Stimulated activated CD4-positive, alpha-beta T cell treated with anti-CD3 and anti-CD28 coated beads, Interleukin-4, amount 100 ng/mL, for 1 hour (primary cell): ENCODE measurements at regions not wholly inside any gene's neighbourhood (a gene's known extent, or its start where the extent isn't known, plus 50 kb on each side); places are given as distances from the start of the nearest gene placed in this dataset.

Experiments
- DNase-seq: peaks from one replicate; pipeline ENCODE4 v3.0.0-alpha.2; 2020

DNA sequence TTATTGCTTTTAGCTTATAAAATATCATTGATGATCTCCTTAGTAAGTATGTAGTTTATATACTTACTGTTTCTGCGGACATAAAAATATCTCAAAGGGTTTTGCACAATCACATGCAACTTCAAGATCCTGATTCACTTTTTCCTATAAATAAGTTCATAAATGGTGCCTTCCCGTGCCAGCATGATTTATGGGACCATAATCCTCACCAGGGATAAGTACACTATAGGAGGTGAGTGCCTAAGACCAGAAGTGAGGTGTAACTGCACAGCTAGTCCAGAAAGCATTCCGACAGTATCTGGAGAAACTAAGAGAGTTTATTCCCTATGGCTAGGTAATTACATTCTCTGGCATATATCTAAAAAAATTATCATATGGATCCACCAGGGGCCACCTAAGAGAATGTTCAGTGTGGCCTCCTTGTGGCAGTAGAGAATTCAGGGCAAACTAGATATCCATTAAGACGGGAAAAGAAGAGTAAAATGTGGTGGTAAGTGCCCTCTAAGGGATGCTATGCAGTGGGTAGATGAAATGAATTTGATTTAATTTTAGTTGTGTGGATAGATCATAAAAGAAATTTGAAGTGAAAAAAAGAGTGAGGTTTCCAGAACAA is 402.5 kb upstream of the SLC24A2 start:
- no peak for DNase-seq

DNA sequence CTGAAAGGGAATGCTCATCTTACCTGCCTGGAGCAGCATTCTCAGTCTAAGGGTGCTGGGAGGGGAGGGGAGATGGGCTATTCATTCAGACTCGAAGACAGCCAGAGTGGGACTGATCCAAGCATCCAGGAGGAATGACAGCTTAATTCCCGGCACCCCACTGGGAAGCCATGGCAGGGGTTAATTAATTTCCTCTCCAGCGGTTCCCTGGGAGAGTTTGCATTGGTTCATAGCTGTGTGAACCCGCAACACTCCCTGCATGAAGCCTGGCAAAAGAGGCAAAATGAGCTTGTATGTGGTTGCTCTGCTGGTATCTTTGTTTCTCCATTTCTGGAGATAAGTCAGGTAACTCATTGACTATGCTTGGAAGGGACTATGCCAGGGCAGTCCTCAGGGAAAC is 401.0 kb upstream of the SLC24A2 start:
- DNase-seq, result no peak

DNA sequence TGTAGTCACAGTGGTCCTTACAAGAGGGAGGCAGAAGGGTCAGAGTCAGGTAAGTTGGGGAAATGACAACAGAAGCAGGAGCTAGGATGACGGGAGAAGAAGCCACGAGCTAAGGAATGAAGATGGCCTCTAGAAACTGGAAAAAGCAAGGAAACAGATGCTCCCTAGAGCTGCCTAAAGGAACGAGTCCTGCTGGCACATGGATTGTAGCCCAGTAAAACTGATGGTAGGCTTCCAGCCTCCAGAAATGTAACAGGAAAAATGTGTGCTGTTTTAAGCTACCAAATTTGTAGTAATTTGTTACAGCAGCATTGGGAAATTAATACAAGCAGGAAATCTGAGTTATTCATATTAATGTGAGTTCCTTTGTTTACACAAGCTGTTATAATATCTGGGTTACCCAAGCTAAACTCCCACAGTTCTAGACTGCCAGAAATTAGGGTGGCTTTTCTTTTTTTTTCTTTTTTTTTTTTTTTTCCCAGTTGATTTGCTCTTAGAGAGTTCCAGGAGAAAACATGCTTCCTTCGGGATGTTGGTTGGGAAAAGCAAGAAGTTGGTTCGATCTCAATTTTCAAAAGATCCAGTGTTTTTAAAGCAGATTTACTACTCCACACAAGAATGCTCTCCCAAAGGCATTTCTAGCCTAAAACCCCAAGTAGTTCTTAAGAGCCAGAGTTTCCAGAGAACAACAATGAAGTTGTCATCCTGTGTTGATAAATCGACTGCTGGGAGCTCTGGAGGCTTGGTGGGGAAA is 400.0 kb upstream of the SLC24A2 start:
- no peak for DNase-seq

DNA sequence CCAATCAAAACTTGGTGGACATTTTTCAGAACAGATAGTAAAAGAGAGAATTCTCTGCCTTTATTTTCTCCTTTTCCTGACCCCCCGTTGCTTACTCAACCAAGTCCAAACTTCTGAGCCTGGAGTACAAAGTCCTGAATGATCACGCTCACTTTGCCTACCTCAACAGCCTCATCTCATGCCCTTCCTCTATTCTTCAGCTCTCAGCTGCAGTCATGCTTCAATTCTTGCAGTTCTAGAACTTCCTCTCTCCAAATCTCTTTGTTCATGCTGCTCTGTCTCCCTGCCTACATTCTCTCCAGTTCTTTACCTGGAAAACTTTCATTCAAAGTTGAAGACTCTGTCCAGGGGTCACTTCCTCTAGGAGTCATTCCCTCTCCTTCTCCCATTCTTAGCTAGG is 398.5 kb upstream of the SLC24A2 start:
- no peak for DNase-seq

DNA sequence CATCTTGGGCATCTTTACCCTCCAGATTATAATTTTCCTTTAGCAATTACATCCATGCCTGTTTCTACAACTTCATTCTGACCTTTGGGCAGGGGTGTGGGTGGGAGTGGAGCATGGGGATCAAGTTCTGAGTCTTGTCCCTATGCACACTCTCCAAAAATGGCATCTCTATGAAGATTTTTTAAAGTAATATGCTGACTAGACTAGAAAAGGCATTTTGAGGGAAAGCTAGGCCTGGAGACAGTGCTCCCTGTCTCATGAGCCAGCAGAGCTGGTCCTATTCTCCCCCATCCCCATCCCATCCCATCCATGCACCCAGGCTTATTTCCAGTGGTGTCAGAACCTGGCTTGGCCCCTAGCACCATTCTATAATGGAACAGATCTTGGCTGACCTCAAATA is 398.0 kb upstream of the SLC24A2 start:
- no peak for DNase-seq

DNA sequence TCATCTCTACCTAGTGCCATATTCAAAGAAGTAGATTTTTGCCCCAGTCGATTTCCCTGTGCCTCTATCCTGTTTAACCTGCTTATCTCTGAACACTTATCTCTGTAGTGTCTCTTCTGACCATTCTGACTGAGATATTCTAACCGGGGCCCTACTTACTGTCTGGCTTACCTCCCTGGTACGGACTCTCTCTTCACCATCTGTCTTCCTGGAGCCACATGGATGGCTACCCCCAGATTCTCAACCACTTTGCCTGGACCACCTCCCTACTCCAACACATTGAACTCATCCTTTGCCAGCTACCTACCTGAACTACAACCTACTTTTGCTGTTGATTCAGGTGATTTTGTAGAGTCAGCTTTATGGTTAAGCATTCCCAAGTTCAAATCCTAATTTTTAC is 397.4 kb upstream of the SLC24A2 start:
- no peak for DNase-seq

DNA sequence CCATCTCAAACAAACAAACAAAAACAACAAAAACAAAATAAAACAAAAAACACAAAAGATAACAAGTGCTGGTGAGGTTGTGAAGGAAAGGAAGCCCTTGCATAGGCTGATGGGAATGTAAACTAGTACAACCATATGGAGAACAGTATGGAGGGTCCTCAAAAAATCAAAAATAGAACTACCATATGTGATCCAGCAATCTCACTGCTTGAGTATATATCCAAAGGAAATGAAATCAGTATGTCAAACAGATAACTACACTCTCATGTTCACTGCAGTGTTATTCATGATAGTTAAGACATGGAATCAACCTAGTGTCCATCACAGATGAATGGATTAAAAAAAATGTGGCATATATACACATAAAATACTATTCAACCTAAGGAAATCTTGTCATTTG is 395.7 kb upstream of the SLC24A2 start:
- no peak for DNase-seq

DNA sequence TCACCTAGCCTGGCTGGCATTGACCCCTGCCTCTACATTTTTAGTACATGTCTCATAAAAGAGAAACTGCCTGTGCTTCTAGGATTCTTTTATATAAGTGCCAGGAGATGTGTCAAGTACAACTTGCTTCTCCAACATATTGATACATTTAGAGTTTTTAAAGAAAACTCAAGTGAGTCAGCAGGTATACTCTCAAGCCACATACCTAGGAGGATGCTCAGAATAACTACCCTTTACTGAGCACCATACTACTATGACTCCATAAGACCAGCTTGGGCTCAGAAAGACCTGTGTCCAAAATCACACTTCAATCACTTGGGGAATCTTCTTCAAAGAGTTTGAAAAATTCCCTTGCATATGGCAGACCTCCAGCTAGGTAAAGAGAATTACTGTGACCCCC is 389.8 kb upstream of the SLC24A2 start:
- DNase-seq, result no peak

DNA sequence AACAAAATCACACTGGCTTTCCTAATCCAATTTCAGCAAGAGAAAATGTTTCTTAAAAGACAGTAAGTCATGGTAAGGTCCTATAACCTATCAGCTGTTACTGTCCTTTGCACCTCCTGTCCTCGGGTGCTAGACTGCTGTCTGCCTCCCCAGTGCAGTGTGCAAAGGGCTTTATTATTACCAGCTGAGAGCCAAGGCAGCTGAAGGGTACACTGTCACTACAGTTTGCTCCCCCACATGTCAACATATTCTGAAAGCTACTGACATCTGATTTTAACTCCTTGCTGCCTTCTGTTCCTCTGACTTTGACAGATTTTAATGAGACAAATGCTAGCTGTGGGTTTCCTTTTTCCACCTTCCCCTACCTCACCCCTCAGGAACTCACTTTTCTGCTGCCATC is 389.4 kb upstream of the SLC24A2 start:
- DNase-seq, result no peak

DNA sequence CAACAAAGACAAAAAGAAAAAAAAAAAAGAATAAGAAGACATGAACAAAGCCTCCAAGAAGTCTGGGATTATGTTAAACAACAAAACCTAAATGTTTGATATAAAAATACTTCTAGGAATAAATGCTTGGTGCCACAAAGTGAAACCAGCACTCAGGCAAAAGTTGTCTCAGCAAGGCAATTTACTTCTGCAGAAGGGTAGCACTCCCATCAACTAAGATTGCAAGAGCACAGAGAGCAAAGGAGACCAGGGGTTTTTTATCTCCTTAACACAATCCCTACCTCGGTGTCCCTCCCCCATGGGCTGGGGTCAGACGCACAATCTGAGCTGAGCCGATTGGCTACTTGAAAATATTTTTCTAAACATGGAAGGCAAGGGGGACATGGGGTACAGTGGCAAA is 381.3 kb upstream of the SLC24A2 start:
- DNase-seq, result no peak

DNA sequence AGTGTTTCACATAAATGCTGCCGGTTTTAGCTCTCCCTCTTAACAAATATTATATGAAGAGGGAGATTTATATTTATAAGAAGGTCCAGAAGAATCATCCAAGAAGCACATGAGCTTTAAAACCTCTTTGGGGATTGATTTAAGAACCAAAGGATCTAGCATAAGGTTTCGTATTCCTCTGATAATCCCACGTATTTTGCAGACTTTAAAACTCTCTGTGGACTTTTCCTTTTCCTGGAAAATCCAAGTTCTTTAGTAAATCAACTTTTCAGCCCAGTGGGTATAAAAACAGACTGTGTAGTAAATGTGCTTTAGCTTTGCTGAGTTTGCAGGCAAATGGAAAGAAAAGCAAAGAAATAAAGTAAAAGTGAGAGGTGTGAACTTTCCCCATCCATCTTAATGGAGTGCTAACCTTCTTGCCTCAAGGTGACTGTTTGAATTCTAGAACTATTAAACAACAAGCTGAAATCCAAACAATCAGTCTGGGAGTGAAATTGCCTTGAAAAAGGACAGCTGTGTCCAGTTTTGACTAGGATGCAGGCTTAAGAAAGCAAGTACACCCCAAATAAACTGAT is 363.4 kb upstream of the SLC24A2 start:
- DNase-seq, result no peak

DNA sequence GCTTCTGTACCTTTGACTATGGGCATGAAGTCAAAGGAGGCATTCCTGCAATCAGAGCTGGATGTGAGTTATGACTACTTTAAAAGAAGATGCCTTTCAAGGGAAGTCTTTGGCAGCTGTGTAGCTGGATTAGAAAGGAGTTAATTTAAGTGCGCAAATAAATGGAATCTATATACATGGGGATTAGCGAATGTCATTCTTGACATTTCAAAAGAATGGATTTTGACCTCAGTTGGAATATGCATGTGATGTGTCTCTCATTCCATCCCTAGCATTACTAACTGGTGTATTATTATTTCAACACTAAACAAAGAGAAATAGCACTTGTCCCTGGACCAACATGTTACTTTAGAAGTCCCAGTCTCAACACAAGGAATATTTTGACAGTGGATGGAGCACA is 359.6 kb upstream of the SLC24A2 start:
- DNase-seq, result no peak

DNA sequence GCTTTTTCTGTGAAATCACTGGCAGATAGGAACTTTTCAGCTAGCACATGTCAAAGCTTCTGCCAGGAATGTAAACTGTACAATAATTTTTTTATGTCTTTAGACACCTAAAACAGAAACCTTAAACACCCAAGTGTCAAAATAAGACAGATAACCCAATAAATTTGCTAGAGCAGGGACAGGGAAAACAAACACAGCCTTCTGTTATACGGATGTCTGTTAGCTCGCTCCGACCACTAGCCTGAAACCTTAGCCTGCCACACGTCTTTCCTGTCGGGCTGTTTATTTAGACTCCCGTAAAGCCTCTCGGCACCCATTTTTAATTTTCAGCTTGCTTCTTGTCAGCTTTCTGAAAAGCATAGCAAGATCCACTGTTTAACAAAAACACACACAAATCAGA is 355.4 kb upstream of the SLC24A2 start:
- DNase-seq, result no peak

DNA sequence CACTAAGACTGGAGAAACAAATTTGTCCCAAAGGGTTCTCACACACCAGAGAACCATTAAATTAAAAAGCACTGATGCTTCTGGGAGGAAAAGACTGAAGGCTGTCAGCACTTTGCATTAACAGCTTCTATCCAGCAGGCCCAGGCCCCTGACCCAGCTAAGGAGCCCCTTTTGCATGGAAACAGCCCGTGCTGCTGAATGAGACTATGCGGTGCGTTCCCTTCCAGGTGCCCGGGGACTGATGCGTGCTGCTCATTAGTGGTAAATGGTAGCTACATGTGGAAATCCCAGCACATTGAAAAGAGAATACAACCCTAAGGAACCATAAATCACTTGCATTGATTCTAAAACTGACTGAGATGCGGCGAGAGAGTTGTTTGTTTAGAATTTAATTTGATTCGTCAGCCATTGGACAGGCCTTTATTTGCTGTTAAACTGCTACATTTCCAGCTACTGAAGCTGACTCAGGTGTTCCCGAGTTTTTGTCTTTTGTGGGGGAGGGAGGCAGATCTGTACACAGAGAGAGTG is 351.0 kb upstream of the SLC24A2 start:
- DNase-seq, result no peak

DNA sequence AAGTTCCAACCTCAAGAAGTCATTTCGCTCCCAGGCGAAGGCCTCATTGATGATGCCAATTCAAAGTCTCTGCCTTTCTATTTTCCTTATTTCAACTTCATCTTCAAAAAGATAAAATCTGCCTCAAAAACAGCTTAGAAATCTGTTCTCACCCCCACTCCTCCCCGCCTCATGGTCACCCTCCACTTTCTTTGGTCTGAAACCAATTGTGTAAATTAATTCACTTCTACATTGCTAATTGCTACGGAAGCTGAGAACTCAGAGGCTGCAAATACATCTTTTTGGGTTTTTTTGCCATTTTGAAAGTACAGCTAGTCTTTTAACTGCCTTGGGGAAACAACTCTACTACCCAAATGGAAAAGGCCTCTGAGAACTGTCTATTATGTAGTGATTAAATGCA is 350.0 kb upstream of the SLC24A2 start:
- DNase-seq, result no peak

DNA sequence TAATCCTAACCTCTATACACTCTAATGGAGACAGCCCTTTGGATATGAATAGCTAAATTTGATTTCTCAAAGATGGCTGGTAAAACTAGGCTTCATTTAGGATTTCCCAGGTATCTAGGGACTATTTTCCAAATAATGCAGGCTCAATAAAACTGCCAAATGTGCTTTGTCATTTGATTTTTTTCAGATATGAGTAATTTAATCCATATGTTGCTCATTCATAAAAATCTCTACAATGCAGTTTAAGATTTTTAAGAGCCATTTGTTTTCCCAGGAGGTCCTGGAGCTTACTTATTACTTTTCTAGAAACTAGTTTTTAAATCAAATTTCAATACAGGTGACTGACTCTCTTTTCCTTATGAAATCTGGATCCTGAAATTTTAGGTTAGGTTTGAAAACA is 349.3 kb upstream of the SLC24A2 start:
- DNase-seq, result no peak

DNA sequence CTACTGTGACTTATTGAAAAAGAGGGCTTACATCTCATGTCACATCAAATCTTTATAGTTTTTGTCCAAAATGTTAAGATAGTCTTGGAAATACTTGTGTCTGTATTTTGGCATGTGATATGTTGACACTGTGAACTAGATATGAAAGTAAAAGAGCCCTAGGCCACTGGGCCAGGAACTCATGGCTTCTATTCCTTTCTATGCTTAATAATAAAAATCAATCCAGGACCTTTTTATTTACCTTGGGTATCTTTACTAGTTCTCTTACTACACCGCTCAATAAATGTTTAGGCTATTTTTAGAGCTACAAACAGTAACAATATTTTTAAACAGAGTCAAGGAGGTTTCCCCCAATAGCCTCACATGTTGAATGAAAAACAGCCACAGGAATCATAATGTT is 348.6 kb upstream of the SLC24A2 start:
- DNase-seq, result no peak

DNA sequence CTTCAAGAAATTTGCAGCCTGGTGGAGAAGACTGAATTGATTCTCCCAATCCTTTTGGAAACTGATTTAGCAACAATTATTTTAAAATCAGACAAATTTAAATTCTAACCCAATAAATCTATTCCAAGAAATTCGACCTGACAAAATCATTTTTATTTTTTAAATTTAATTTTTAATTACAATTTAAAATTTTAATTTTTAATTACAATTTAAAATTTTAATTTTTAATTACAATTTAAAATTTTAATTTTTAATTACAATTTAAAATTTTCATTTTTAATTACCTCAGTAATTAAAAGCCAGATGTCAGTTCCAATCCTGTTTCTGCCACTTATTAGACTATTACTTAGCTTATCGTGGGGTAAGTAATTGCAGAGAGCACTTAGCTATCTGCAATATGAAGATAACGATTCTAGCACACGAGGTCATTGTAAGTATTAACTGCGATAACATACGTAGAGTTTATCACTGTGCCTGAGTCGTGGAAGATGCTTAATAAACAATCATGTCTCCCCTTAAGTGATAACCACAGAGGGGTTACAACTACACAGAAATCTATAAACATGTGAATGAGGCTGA is 346.4 kb upstream of the SLC24A2 start:
- DNase-seq, result no peak

DNA sequence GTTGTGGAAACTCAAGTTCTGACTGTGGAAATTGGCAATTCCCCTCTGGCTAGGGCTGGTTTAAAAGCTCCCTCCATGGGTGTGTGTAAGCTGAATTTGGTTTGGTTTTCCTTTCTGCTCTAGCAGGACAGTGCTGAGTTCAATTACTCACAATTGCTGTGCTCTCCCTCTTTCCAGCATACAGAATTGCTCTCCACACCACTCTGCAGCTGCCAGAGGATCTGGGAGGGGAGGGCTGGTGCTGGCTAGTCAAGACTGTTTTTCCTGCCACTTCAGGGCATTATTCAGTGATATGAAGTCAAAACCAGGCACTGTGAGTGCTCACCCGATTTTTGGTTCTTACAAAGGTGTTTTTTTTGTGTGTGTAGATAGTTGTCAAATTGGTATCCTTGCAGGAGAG is 336.9 kb upstream of the SLC24A2 start:
- DNase-seq, result no peak

DNA sequence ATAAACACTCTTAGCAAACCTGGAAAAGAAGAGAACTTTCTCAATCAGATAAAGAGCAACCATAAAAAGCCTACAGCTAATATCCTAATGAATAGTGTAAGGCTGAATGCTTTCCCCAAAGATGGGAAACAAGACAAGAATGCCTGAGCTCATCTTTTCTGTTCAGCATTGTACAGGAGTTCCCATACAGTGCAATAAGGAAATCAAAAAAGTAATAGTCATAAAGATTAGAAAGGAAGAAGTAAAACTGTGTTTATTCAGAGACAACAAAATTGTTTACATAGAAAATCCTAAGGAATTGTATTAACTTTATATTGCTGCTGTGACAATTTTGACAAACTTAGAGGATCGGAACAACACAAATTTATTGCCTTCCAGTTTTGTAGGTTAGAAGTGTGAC is 330.7 kb upstream of the SLC24A2 start:
- no peak for DNase-seq

DNA sequence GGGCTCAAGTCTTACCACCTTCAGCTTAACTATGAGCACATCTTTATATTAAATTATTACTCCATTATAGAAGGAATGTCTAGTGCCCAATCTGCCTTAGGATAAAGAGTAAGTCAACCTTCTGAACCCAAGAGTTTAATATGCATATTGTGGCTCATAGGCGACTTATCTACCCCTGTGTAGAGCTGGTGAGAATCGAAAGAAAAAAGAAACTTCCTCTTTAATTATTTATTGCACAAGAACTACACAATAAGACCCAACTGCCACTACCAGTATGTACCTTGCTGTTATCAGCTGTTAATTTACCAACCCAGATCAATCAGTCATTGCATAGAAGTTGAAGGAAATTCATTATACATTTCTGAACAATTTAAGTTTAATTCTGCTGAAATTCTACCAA is 329.1 kb upstream of the SLC24A2 start:
- DNase-seq, result no peak

DNA sequence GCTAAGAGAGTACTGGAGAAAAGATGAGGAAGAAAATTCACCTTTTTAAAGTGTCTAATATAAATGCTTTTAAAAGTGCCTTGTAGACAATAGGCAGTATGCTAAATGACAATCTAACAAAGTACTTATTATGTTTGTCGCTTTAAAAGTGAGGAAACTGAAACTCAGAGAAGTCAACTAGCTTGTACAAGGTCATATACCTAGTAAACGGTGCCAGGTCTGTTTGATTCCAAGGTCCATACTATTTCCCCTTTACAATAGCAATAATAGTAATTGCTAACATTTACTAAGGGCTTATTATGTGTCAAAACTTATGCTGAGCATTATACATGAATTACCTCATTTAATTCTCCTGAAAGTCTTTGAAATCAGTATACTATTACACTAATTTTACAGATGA is 328.6 kb upstream of the SLC24A2 start:
- no peak for DNase-seq

DNA sequence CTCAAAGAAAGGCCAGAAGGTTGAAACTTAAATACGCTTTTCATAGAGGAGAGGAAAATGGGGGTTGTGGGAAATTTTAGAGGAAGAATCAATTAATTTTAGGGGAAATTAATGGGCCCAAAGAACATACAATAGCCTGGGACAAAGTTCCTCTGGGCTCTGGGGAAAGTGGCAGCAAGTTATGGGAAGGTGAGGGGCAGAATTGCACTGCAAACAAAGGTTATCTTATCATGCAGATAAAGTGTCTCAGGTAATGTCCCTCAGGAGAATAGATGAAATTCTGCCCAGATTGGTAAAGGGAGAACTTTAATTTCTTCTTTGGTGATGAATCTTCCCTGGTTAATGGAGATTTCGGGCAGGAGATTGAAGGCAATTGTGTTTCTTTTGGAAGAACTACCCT is 326.1 kb upstream of the SLC24A2 start:
- DNase-seq, result no peak

DNA sequence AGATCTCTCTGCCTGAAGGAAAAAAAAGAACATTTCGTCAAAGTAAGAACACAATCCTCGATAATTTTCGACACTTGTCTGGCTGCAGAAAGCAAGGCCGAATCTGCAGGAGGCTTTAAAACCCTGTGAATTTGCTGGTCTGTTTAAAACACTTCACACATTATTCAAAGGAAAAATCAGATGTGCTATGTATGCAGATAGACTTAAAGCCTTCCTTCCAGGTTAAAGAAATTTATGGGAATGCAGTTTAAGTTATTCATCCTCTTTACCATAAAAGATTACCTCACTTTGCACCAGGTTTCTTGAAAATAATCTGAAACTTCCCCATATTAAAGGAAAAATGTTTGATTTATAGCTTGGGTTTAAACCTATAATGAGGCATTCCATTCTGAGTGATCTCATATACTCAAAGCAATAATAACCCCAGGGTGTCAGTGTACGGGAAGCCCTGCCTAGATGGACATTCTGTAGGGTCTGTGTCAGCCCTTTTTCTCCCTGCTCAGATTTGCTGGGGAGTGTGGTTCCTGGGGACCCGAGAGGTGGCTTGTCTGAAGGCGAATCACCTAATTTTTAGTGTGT is 323.5 kb upstream of the SLC24A2 start:
- DNase-seq, result no peak
